ENCODE measurements at regions not wholly inside any gene's neighbourhood (a gene's known extent, or its start where the extent isn't known, plus 50 kb on each side); places are given as distances from the start of the nearest gene placed in this dataset.
"Not testable (repeated sequence)": the region's sequence is repeated elsewhere in the genome, so short reads cannot be mapped to it uniquely, and the experiment has no call there.

DNA sequence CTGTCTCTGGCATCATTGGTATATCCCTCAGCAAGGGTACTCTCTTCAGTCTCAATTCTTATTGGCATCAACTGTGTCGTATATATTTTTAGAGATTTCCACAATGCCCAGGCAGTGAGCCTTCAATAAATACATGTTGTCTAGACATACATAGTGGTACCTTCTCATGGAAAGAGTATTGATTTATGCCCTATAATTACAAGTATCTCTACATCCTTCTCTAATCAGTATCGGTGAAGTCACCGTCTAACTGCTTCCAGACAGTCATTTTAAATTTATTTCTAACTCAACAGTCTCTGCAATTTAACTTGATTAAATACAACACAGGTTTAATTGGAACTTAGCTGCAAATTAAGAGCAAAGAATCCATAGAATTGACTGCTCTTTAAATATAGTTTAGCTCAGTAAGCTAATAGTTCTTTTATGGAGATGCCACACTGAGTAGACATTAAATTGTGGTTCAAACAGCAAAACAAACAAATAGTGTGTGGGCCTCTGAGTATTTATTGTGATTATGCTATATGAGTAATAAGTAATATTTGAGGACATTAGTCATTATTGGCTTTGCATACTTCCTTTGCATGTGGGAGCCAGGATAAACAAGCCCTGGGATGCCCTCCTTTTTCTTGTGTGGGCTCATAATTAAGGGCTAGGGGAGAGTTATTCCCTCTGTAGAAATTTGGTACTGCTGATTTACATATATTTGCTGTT is 126.9 kb upstream of the DUSP10 start:
- no peak for DNase-seq (ENCODE audit: low read depth in 4 of 4, low spot score in 3 of 4)

- no peak for DNase-seq (ENCODE audit: low read depth in 4 of 4, low spot score in 3 of 4)
These were observed 125.1 kb upstream of the DUSP10 start for GRCh38 chr1:221867003-221867402.

DNA sequence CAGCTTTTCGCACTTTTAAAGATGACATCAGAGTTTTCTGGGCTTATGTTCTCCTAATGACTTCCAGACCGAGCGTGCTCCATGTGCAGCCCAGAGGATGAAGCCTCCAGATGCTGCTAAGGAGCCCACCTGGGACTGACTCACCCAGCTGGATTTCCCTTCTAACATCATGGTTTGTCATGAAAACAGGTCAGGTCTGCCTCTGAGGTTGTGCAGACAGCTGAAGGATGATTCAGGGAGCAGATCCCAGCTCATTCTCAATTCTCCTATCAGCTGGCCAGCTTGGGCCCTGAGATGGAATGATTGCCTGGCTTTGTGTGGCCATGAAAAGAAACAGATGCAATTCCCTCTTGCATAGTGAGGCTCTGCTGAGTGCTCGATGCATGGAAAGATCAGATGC is 123.9 kb upstream of the DUSP10 start:
- no peak for DNase-seq (ENCODE audit: low read depth in 4 of 4, low spot score in 3 of 4)

- no peak for DNase-seq (ENCODE audit: low read depth in 4 of 4, low spot score in 3 of 4)
These were observed 121.7 kb upstream of the DUSP10 start for GRCh38 chr1:221863635-221864034.

- DNase-seq (ENCODE audit: low read depth in 4 of 4, low spot score in 3 of 4): no peak
These were observed 121.1 kb upstream of the DUSP10 start for GRCh38 chr1:221862971-221863370.

DNA sequence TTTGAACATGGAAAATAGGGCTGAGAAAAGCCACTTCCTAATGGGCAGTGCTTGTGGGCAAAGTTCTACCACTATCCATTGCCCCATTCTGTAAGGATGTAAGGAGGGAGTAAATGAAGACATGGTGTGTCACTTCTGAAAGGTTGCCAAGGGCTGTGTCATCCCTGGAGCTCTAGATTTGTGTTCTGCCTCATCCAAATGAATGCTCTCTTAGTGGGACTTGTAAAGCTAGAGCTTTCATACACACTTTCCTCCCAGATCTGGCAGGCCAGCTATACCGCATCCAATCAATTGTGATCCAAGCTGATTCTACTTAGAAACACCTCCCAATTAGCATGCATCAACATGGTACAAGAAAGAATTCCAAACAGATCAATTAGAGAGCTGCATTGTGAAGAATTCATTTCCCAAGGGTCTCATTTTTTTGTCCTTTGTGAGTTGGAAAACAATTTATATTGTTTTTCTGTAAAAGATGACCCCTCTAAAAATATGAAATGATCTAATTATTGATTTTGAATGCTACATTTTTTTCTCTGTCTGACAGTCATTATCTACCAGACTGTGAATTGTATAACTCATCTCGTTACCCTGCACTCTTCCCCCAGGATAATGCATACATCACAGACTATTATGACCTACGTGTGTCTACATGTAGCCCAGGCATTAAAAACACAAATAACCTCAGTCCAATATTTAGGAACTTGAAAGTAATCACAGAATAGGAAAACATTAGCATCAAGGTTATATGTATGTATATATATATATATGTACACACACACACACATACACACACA is 117.1 kb upstream of the DUSP10 start:
- no peak for DNase-seq (ENCODE audit: low read depth in 4 of 4, low spot score in 3 of 4)

- not testable (repeated sequence) for DNase-seq (ENCODE audit: low read depth in 4 of 4, low spot score in 3 of 4)
These were observed 115.2 kb upstream of the DUSP10 start for GRCh38 chr1:221857094-221857444.

GRCh38 chr1:221856228-221857093 is 114.6 kb upstream of the DUSP10 start:
- no peak for DNase-seq (ENCODE audit: low read depth in 4 of 4, low spot score in 3 of 4)

DNA sequence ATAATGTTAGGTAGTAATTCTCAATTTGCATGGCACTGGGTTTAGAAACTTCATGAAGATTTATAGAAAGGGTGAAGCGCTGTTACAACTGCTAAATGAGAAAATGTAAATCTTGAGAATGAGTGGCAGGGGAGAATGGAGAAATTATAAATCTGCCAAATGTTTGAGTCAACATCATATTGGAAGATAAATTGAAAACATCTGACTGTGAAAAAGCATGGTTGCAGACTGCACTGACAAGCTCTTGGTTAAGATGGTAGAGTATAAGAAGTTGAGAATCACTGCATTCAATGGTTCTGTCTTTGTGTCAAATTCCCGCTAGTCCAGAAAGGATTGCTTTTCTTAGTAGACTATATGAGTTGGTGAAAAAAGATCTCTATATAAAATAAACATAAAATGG is 113.3 kb upstream of the DUSP10 start:
- no peak for DNase-seq (ENCODE audit: low read depth in 4 of 4, low spot score in 3 of 4)

DNA sequence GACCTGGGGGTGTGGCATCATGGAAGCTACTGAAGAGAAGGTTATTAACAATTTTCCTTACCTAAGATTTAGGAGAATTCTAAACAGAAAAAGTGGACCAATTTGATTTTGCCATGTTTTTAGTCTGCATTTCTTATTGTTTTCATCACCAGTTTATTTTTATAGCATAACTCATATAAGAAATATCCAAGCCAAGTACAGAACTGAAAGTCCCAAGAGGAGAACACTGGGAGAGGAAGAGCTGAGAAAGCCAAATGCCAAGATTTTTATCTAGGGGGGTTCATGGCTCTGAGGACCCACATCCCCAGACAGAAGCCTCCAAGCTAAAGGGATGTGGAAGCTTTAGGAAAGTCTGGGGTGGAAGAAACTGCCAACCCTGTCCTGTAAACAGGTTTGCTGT is 109.4 kb upstream of the DUSP10 start:
- no peak for DNase-seq (ENCODE audit: low read depth in 4 of 4, low spot score in 3 of 4)

DNA sequence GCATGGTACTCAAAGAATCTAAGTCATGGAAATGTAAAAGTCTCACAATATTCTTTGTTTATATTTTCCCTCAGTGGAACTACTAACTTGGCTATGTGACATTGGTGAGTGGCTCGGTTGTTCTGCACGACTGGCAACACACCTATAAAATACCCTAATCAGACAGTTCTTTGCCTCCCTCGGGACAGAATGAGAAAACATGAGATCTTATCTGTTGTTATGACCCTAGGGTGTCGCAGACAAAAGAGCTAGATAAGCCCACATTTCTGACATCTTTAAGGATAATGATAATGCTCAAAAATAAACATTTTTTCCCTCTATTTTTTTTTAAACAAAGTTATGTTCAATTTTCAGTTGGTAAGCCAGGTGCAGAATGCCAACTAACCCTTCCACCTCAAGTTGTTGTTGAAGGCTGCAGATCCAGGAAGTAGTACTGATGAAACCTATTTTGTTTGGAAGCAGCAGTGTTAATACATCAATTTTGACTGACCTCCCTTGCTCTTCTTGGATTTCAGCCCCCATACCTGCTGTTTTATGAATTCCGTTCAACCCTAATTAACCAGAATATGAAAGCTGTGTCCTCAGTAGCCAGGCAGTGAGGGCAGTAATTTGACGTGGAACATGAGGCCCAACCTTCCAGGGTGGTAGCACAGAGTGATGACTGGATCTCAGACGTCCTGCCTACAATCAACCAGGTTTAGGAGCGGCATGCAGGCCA is 108.7 kb upstream of the DUSP10 start:
- DNase-seq (ENCODE audit: low read depth in 4 of 4, low spot score in 3 of 4): no peak

GRCh38 chr1:221849897-221850296 is 108.0 kb upstream of the DUSP10 start:
- no peak for DNase-seq (ENCODE audit: low read depth in 4 of 4, low spot score in 3 of 4)

DNA sequence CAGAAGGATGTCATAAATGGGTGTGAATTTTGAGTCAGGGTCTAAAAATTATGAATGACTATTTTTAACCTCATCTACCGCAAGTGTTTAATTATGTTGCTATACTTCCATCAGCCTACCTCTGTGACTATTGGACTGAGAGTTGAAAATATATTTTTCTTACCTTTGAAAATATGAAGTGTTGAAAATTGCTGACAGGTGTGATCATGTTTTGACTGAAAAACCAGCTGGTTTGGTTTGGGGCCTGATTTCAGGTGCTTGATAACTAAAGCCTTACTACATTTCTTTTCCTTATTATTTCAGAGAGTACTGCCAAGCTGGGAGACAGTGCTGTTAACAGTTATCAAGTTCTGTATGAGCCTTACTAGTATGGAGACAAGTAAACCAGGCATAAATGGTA is 107.2 kb upstream of the DUSP10 start:
- DNase-seq (ENCODE audit: low read depth in 4 of 4, low spot score in 3 of 4): no peak

- DNase-seq (ENCODE audit: low read depth in 4 of 4, low spot score in 3 of 4): no peak
These were observed 105.8 kb upstream of the DUSP10 start for GRCh38 chr1:221847676-221848075.

DNA sequence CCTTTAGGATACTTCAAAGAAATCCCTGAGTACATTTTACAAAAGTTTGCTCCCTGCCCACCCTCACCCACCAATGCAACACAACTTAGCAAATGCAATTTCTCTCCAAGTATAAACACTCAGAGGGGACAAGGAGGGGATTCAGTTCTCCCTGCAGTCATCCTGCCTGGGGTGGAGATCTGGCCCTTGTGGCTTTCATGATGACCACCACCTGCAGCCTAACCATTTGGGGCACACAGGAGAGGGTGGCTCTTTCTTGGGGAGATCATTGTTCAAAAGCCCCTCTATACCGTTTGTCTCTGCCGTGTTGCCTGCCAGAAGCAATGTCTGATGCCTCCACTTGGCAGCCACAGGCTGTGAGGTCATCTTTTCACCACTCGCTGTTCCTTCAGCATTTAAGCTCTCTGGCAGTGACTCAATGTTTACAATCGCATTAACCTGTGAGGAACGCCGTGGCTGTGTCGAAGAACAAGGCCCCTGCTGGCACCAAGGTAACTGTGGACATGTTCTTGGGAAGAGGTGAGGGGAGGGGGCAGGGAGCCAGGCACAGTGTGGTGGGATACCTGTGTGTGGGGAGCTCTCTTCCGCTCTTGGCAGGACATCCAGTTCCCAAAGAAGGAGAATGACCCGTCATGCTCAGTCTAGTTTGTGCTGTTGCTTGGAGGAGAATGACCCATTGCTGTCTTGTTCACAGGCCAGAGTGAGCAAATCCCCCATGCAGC is 103.9 kb upstream of the DUSP10 start:
- no peak for DNase-seq (ENCODE audit: low read depth in 4 of 4, low spot score in 3 of 4)

GRCh38 chr1:221841983-221842335 is 100.1 kb upstream of the DUSP10 start:
- DNase-seq (ENCODE audit: low read depth in 4 of 4, low spot score in 3 of 4): no peak

- DNase-seq (ENCODE audit: low read depth in 4 of 4, low spot score in 3 of 4): no peak
These were observed 99.5 kb upstream of the DUSP10 start for GRCh38 chr1:221841251-221841982.

GRCh38 chr1:221840511-221841243 is 98.8 kb upstream of the DUSP10 start:
- no peak for DNase-seq (ENCODE audit: low read depth in 4 of 4, low spot score in 3 of 4)
